Hepatocyte (in vitro differentiated cells): ENCODE measurements at regions not wholly inside any gene's neighbourhood (a gene's known extent, or its start where the extent isn't known, plus 50 kb on each side); places are given as distances from the start of the nearest gene placed in this dataset.

Experiments used
- CTCF ChIP-seq: fragments of 200-600 bp; sonication (generic); IDR thresholded peaks from 2 replicates; pipeline ENCODE4 v1.5.1; 2016; ENCODE audit warnings: antibody characterized with exemption, mild to moderate bottlenecking; ENCODE audit not compliant: poor library complexity
- EZH2 ChIP-seq: fragments of 200-600 bp; sonication (generic); IDR thresholded peaks from 2 replicates; pipeline ENCODE4 v1.6.1; 2016; ENCODE audit warnings: antibody characterized with exemption, mild to moderate bottlenecking, borderline replicate concordance
- EZH2phosphoT487 ChIP-seq: fragments of 200-600 bp; sonication (generic); IDR thresholded peaks from one replicate; pipeline ENCODE4 v1.6.1; 2018; ENCODE audit warnings: antibody characterized with exemption, mild to moderate bottlenecking, low read depth, moderate library complexity; ENCODE audit not compliant: unreplicated experiment, severe bottlenecking

GRCh38 chr12:105622220-105622619 lies 291.7 kb downstream of the C12orf75 start:
- TF ChIP-seq EZH2phosphoT487, result no peak
- TF ChIP-seq CTCF, result no peak
- TF ChIP-seq EZH2, result no peak
